B cell (primary cell): ENCODE measurements at regions not wholly inside any gene's neighbourhood (a gene's known extent, or its start where the extent isn't known, plus 50 kb on each side); places are given as distances from the start of the nearest gene placed in this dataset.

Experiments used
- ATAC-seq: fragments of 200-7000 bp; cut with Tn5 transposase; one replicate; pipeline ENCODE4 v1.10.0; 2021; ENCODE audit warnings: low read depth, mild to moderate bottlenecking, moderate number of reproducible peaks, moderate library complexity
- CTCF ChIA-PET: fragments of 350-600 bp; sonication (Branson Sonifier 250); formaldehyde crosslinking; loops from one replicate; lab custom pipeline; 2021; ENCODE audit warnings: antibody characterized with exemption, inconsistent platforms; lab: Charles Lee
- POLR2A ChIA-PET: fragments of 350-600 bp; sonication (Branson Sonifier 250); formaldehyde crosslinking; loops from one replicate; lab custom pipeline; 2021; ENCODE audit warnings: antibody characterized with exemption; lab: Charles Lee
- DNase-seq: peaks from one replicate; pipeline ENCODE4 v3.0.0; 2013
- H2AFZ ChIP-seq: 2 replicates; pipeline ENCODE4 v1.6.1; 2012; ENCODE audit warnings: mild to moderate bottlenecking, low read depth, low read length; ENCODE audit not compliant: insufficient read depth, poor library complexity, severe bottlenecking
- H3K27ac ChIP-seq, 2 donors: 1 replicate in 1 of 2; 2 replicates in 1 of 2; pipeline ENCODE4 v1.5.1; 2012 to 2013; ENCODE audit warnings: low read length in 2 of 2, mild to moderate bottlenecking in 2 of 2, moderate library complexity in 1 of 2
- H3K27me3 ChIP-seq, 4 experiments: fragments of 200-600 bp in 1 of 4; sonication (generic) in 1 of 4; replicated peaks in 1 of 4; 1 replicate in 2 of 4; 2 replicates in 2 of 4; pipeline versions ENCODE4 v1.6.1 to v1.7.0; 2013 to 2016; ENCODE audit warnings: low read length in 3 of 4, mild to moderate bottlenecking in 2 of 4, mixed read lengths in 1 of 4, moderate library complexity in 1 of 4; ENCODE audit not compliant: insufficient read depth in 4 of 4, control insufficient read depth in 3 of 4; ENCODE audit errors: control extremely low read depth in 1 of 4
- H3K36me3 ChIP-seq, 2 experiments: replicated peaks in 1 of 2; 1 replicate in 1 of 2; 2 replicates in 1 of 2; pipeline versions ENCODE4 v1.6.1 to v1.7.1; 2013; ENCODE audit warnings: low read length in 1 of 2; ENCODE audit not compliant: insufficient read depth in 2 of 2, control insufficient read depth in 1 of 2; ENCODE audit errors: control extremely low read depth in 1 of 2, extremely low read depth in 1 of 2
- H3K4me1 ChIP-seq, 2 donors: fragments of 200-600 bp in 1 of 2; sonication (generic) in 1 of 2; 1 replicate in 1 of 2; 2 replicates in 1 of 2; pipeline versions ENCODE4 v1.5.1 to v1.6.1; 2013 to 2017; ENCODE audit warnings: low read length in 2 of 2; ENCODE audit not compliant: control insufficient read depth in 2 of 2, insufficient read depth in 2 of 2
- H3K4me2 ChIP-seq: replicated peaks from 2 replicates; pipeline ENCODE3; 2012; ENCODE audit warnings: mild to moderate bottlenecking, low read depth, low read length; ENCODE audit not compliant: poor library complexity, severe bottlenecking
- H3K4me3 ChIP-seq, 5 experiments: fragments of 200-600 bp in 1 of 5; sonication (generic) in 1 of 5; 1 replicate in 3 of 5; 2 replicates in 2 of 5; pipeline versions ENCODE4 v1.5.1 to v1.7.0; 2011 to 2016; ENCODE audit warnings: low read length in 4 of 5, mild to moderate bottlenecking in 4 of 5, low read depth in 2 of 5, control low read depth in 1 of 5, moderate library complexity in 1 of 5; ENCODE audit not compliant: insufficient read depth in 1 of 5; ENCODE audit errors: control extremely low read depth in 1 of 5, extremely low read depth in 1 of 5
- H3K79me2 ChIP-seq: fragments of 200-600 bp; sonication (generic); one replicate; pipeline ENCODE4 v1.6.0; 2016; ENCODE audit warnings: low read length; ENCODE audit not compliant: control insufficient read depth, insufficient read depth
- H3K9ac ChIP-seq: fragments of 200-600 bp; sonication (generic); 2 replicates; pipeline ENCODE4 v1.6.1; 2017; ENCODE audit warnings: mild to moderate bottlenecking, low read length, moderate library complexity
- H3K9me3 ChIP-seq, 3 donors: one replicate each; pipeline versions ENCODE4 v1.6.1 to v1.7.1; 2013; ENCODE audit warnings: low read length in 2 of 3; ENCODE audit not compliant: control insufficient read depth in 2 of 3, insufficient read depth in 1 of 3; ENCODE audit errors: control extremely low read depth in 1 of 3
- H4K20me1 ChIP-seq: 2 replicates; pipeline ENCODE4 v1.6.0; 2012; ENCODE audit warnings: mild to moderate bottlenecking, low read length; ENCODE audit not compliant: insufficient read depth, control insufficient read depth, poor library complexity, severe bottlenecking
- H3K27ac Mint-ChIP-seq: one replicate; pipeline ENCODE4 v1.8.0; 2021; ENCODE audit warnings: mixed read lengths
- H3K27me3 Mint-ChIP-seq: one replicate; pipeline ENCODE4 v1.8.0; 2021; ENCODE audit warnings: mixed read lengths
- H3K4me1 Mint-ChIP-seq: one replicate; pipeline ENCODE4 v1.8.0; 2021; ENCODE audit warnings: mixed read lengths
- H3K4me3 Mint-ChIP-seq: one replicate; pipeline ENCODE4 v1.8.0; 2021; ENCODE audit warnings: mixed read lengths
- H3K9me3 Mint-ChIP-seq: one replicate; pipeline ENCODE4 v1.8.0; 2022; ENCODE audit warnings: mixed read lengths; ENCODE audit not compliant: insufficient read depth
- EZH2 ChIP-seq: IDR thresholded peaks from 2 replicates; pipeline ENCODE4 v1.6.1; 2012; ENCODE audit warnings: borderline replicate concordance, low read depth, mild to moderate bottlenecking, moderate library complexity, low read length; ENCODE audit not compliant: insufficient read depth, poor library complexity, severe bottlenecking
- WGBS: methylation state at CpG from one replicate; pipeline ENCODE4 v1.1.5; 2013; ENCODE audit warnings: missing lambda C conversion rate; ENCODE audit not compliant: insufficient coverage; 5-methylcytosine and 5-hydroxymethylcytosine counted together
- intact Hi-C: fragments of 100-400 bp; cut with micrococcal nuclease; formaldehyde crosslinking; loops from one replicate; pipeline ENCODE4 v1.10.0; 2022
- TF ChIP-seq, protein P1 (sequence below): fragments of 200-600 bp; IDR thresholded peaks from one replicate; pipeline ENCODE4 v1.8.0; 2022; ENCODE audit warnings: antibody characterized with exemption, mild to moderate bottlenecking

DNA sequence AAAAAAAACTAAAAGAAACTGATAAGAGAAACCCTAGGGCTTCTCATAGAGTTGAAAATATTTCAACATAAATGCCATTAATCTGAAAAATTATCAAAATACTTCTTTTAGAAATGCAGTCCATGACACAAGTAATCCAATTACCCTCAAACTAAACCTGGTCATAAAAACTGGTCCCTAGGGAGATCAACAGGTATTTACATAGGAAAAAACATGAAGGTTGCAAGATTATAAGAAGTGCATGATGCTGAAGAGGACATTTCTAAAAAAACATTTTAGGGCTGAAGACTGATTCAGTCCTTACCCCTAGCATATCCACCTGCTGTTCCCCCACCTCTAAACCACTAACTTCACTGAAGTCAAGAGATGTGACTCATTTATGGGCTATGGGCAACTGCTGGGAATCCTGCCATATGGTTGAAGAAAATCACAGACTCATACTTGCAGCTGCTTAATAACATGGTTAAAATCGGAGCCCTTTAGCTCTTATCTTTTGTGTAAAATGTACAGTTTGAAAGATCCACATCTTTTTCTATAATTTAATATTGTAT lies 131.0 kb upstream of the RUNX1 start:
- Histone ChIP-seq H3K9ac (no peak overlapping the region), H3K79me2 (no peaks in the 10 kb centered on the region), H3K4me3 (no peak overlapping the region), H3K4me1 (no peaks in the 10 kb centered on the region), H3K4me2 (no peak overlapping the region), H3K36me3 (no peaks in the 10 kb centered on the region), H4K20me1 (no peaks in the 10 kb centered on the region), H3K27ac (no peak overlapping the region), H3K9me3 (peaks cover 0 to 3% (median 0%) of the 10 kb centered on the region in 3 donors), H3K27me3 (no peaks in the 10 kb centered on the region), H2AFZ (no peak overlapping the region)
- DNase-seq (no peak), ATAC-seq (no peak)
- H3K4me1 Mint-ChIP-seq: no peaks in the 10 kb centered on the region
- intact Hi-C loops: no loop called here
- TF ChIP-seq, protein P1, sequence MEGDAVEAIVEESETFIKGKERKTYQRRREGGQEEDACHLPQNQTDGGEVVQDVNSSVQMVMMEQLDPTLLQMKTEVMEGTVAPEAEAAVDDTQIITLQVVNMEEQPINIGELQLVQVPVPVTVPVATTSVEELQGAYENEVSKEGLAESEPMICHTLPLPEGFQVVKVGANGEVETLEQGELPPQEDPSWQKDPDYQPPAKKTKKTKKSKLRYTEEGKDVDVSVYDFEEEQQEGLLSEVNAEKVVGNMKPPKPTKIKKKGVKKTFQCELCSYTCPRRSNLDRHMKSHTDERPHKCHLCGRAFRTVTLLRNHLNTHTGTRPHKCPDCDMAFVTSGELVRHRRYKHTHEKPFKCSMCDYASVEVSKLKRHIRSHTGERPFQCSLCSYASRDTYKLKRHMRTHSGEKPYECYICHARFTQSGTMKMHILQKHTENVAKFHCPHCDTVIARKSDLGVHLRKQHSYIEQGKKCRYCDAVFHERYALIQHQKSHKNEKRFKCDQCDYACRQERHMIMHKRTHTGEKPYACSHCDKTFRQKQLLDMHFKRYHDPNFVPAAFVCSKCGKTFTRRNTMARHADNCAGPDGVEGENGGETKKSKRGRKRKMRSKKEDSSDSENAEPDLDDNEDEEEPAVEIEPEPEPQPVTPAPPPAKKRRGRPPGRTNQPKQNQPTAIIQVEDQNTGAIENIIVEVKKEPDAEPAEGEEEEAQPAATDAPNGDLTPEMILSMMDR: no peak
- H3K4me3 Mint-ChIP-seq: no peak overlapping the region
- ChIA-PET CTCF (no interaction called here), POLR2A (no interaction called here)
- H3K27me3 Mint-ChIP-seq: no peaks in the 10 kb centered on the region
- no CpG with 5 or more reads among the region's 1 CpG for WGBS
- peaks cover 5% of the 10 kb centered on the region for H3K9me3 Mint-ChIP-seq
- H3K27ac Mint-ChIP-seq: no peak overlapping the region

DNA sequence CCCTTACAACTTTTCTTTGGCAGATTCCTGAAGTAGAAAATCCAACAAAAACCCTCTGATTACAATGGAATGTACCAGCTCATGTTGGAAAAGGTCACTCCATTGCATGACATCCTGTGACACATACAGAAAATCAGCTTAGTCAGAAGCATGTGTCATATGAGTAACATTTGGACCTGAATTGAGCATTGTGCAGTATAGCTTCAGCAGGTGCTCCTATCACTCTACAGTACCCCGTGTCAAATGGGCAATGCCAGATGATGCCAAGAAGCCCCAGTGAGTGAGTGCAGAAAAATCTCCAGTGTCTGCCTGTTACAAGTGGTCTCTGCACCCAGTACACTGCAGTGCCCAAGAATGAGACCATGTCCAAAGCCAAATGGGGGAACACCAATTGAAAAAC lies 129.7 kb upstream of the RUNX1 start:
- H3K4me1 Mint-ChIP-seq: no peaks in the 10 kb centered on the region
- no peak for DNase-seq
- ChIA-PET CTCF (interaction anchor here (1.0 to 1.5 kb wide), 2 partner anchors 9 to 12 kb away, joined by 3 read pairs; no protein-coding TSS in a partner anchor), POLR2A (no interaction called here)
- H3K9ac ChIP-seq: no peak overlapping the region
- H3K9me3 Mint-ChIP-seq: peaks cover 2% of the 10 kb centered on the region
- no peak overlapping the region for H3K27ac ChIP-seq
- no peaks in the 10 kb centered on the region for H3K36me3 ChIP-seq
- H3K27ac Mint-ChIP-seq: no peak overlapping the region
- no peaks in the 10 kb centered on the region for H3K79me2 ChIP-seq
- no peaks in the 10 kb centered on the region for H3K4me1 ChIP-seq
- 71% methylated on average over 1 of the region's 1 CpG for WGBS
- intact Hi-C loops: no loop called here
- no peak overlapping the region for H3K4me3 Mint-ChIP-seq
- no peak overlapping the region for H3K4me3 ChIP-seq
- H2AFZ ChIP-seq: no peak overlapping the region
- peaks cover 0 to 4% (median 0%) of the 10 kb centered on the region in 3 donors for H3K9me3 ChIP-seq
- no peak for ATAC-seq
- H3K27me3 ChIP-seq: no peaks in the 10 kb centered on the region
- no peak overlapping the region for H3K4me2 ChIP-seq
- TF ChIP-seq, protein P1: no peak
- no peak for TF ChIP-seq EZH2
- H3K27me3 Mint-ChIP-seq: no peaks in the 10 kb centered on the region
- H4K20me1 ChIP-seq: no peaks in the 10 kb centered on the region
